Lower leg skin (tissue), 4 donors: ENCODE measurements at regions not wholly inside any gene's neighbourhood (a gene's known extent, or its start where the extent isn't known, plus 50 kb on each side); places are given as distances from the start of the nearest gene placed in this dataset.

Experiments used
- DNase-seq, 2 donors: peaks; one replicate each; pipeline ENCODE4 v3.0.0-alpha.2; 2019; ENCODE audit warnings: low spot score in 2 of 2
- H3K4me3 ChIP-seq: fragments of 200-600 bp; sonication (generic); 2 replicates; pipeline ENCODE4 v1.5.1; 2017; ENCODE audit warnings: mild to moderate bottlenecking, low read depth; ENCODE audit not compliant: poor library complexity, severe bottlenecking
- POLR2A ChIP-seq, 2 donors: fragments of 450-650 bp; IDR thresholded peaks; one replicate each; pipeline ENCODE4 v1.6.1; 2016 to 2017; ENCODE audit warnings: antibody characterized with exemption in 2 of 2, mild to moderate bottlenecking in 1 of 2, moderate library complexity in 1 of 2
- WGBS, 2 donors: methylation state at CpG; one replicate each; pipeline ENCODE4 v1.1.5; 2018; 5-methylcytosine and 5-hydroxymethylcytosine counted together
- intact Hi-C: fragments of 100-400 bp; cut with DNase I; formaldehyde crosslinking; loops from one replicate; pipeline ENCODE4 v1.15.0; 2023; ENCODE audit warnings: low total_unique reads
- TF ChIP-seq, protein P1 (sequence below), 3 donors: fragments of 450-650 bp; IDR thresholded peaks; one replicate each; pipeline ENCODE4 v1.5.1; 2016; ENCODE audit warnings: antibody characterized with exemption in 3 of 3, mild to moderate bottlenecking in 3 of 3, moderate library complexity in 2 of 3

- H3K4me3 ChIP-seq, result no peak overlapping the region
- TF ChIP-seq POLR2A (IDR thresholded peaks at IDR 0.05), result no peak
- TF ChIP-seq, protein P1, sequence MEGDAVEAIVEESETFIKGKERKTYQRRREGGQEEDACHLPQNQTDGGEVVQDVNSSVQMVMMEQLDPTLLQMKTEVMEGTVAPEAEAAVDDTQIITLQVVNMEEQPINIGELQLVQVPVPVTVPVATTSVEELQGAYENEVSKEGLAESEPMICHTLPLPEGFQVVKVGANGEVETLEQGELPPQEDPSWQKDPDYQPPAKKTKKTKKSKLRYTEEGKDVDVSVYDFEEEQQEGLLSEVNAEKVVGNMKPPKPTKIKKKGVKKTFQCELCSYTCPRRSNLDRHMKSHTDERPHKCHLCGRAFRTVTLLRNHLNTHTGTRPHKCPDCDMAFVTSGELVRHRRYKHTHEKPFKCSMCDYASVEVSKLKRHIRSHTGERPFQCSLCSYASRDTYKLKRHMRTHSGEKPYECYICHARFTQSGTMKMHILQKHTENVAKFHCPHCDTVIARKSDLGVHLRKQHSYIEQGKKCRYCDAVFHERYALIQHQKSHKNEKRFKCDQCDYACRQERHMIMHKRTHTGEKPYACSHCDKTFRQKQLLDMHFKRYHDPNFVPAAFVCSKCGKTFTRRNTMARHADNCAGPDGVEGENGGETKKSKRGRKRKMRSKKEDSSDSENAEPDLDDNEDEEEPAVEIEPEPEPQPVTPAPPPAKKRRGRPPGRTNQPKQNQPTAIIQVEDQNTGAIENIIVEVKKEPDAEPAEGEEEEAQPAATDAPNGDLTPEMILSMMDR (IDR thresholded peaks at IDR 0.05), result no peak
- intact Hi-C loops, result no loop called here
- 66 to 83% methylated on average over 7 of the region's 7 CpGs for WGBS, 2 donors
- DNase-seq, result no peak
Observed at GRCh38 chr5:167631191-167631590, 660.3 kb upstream of the WWC1 start.

DNA sequence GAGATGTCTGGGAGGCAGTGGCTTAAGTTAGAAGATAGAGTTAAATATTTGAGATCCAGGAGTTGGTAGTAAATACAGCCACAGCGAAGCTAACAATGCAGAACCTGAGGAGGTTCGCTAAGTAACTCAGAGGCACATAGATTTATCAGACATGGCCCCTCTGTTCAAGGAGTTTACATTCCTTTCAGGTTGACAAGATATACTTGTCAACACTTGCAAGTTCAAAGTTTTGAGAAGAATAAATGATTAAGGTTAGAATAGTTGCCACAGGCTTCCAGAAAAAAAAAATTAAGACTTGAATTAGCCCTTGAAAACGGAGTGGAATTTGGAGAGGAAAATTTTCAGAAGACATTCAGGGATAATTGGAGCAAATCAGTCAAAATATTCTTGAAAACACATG is 658.3 kb upstream of the WWC1 start:
- no peak overlapping the region for H3K4me3 ChIP-seq
- 34 to 41% methylated on average over 3 of the region's 3 CpGs for WGBS, 2 donors
- DNase-seq, result no peak
- TF ChIP-seq, protein P1 (IDR thresholded peaks at IDR 0.05), result no peak
- TF ChIP-seq POLR2A (IDR thresholded peaks at IDR 0.05), result no peak
- intact Hi-C loops, result no loop called here

DNA sequence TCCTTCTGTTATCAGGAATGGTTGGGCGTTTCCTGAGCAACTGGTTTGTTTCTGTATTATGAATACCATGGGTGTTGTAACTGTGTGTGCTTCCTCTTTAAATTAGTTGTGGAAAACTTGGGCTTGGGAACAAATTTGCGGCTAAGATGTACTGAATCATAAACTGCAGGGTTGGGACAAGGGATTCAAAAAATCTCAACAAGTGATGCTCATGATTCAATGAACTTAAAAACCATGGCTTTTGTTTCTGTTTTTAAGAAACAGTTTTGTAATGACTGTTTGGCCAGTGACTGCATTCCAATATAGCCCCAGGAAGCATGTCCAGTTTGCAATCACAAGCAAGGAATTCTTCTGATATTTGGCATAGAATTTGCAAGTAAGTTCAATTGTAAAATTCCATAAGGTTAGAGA is 657.5 kb upstream of the WWC1 start:
- H3K4me3 ChIP-seq, result no peak overlapping the region
- DNase-seq, result no peak
- WGBS, 2 donors, result 14 to 21% methylated on average over 2 of the region's 2 CpGs
- TF ChIP-seq, protein P1 (IDR thresholded peaks at IDR 0.05), result no peak
- intact Hi-C loops, result no loop called here

- intact Hi-C loops, result no loop called here
- 33 to 51% methylated on average over 1 of the region's 1 CpG for WGBS, 2 donors
- TF ChIP-seq, protein P1 (IDR thresholded peaks at IDR 0.05), result no peak
- TF ChIP-seq POLR2A (IDR thresholded peaks at IDR 0.05), result no peak
Observed at GRCh38 chr5:167634432-167634831, 657.0 kb upstream of the WWC1 start.

DNA sequence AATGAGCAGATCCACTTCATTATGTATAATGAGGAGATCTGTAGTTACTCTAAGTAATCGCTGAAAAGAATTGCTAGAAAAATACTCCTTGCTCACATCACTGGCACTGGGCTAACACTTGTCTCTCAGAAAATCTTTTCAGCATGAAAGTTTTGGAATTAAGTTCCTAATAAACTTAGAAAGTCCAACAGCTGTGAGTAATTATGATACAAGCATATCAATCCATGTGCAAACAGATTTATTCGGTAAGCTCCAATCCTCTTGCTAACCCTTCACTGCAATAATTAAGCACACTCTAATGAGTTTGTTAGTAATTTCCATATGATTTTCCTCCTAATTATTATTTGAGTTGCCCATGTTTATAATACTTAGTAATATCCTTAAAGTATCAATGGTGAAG is 652.6 kb upstream of the WWC1 start:
- intact Hi-C loops, result no loop called here
- no peak for DNase-seq
- TF ChIP-seq POLR2A (IDR thresholded peaks at IDR 0.05), result no peak
- TF ChIP-seq, protein P1 (IDR thresholded peaks at IDR 0.05), result no peak
- no peak overlapping the region for H3K4me3 ChIP-seq
- 56 to 63% methylated on average over 2 of the region's 2 CpGs for WGBS, 2 donors

More at GRCh38 chr5:167634432-167634831, 657.0 kb upstream of the WWC1 start:
- no peak overlapping the region for H3K4me3 ChIP-seq
- no peak for DNase-seq

GRCh38 chr5:167639273-167639672 is 652.2 kb upstream of the WWC1 start:
- DNase-seq, result no peak
- TF ChIP-seq POLR2A (IDR thresholded peaks at IDR 0.05), result no peak
- TF ChIP-seq, protein P1 (IDR thresholded peaks at IDR 0.05), result no peak
- no peak overlapping the region for H3K4me3 ChIP-seq
- intact Hi-C loops, result no loop called here
- 28 to 43% methylated on average over 1 of the region's 1 CpG for WGBS, 2 donors
